ENCODE measurements at regions not wholly inside any gene's neighbourhood (a gene's known extent, or its start where the extent isn't known, plus 50 kb on each side); places are given as distances from the start of the nearest gene placed in this dataset.

- no peaks in the 10 kb centered on the region for H3K4me1 ChIP-seq (ENCODE audit: control insufficient read depth, insufficient read depth, low read length)
- no peak overlapping the region for H3K18ac ChIP-seq (ENCODE audit: low read depth, low read length)
- H4K20me1 ChIP-seq (ENCODE audit: insufficient read depth, low read length) = no peaks in the 10 kb centered on the region
- DNase-seq = no peak
- H3K9me1 ChIP-seq (ENCODE audit: insufficient read depth, low read length) = no peaks in the 10 kb centered on the region
- BruUV-seq (replicated peaks) = no TSS peak
- no peak for ATAC-seq (ENCODE audit: low read depth)
- no peak overlapping the region for H3K9ac ChIP-seq (ENCODE audit: low read depth, low read length)
- H4K91ac ChIP-seq (ENCODE audit: insufficient read depth, low read depth, low read length) = no peak overlapping the region
- no peak overlapping the region for H4K5ac ChIP-seq (ENCODE audit: low read depth, low read length)
- no peaks in the 10 kb centered on the region for H3K9me3 ChIP-seq (ENCODE audit: control insufficient read depth, insufficient read depth, low read length)
- H2BK15ac ChIP-seq (ENCODE audit: low read depth, low read length) = no peak overlapping the region
- H3K79me1 ChIP-seq (ENCODE audit: low read depth in 1 of 2, low read length in 2 of 2) = no peaks in the 10 kb centered on the region
- CTCF ChIA-PET = no interaction called here
- intact Hi-C loops (cut with micrococcal nuclease) = no loop called here
- no peak overlapping the region for H3K14ac ChIP-seq (replicated peaks; ENCODE audit: low read depth, low read length)
- H3K23ac ChIP-seq (ENCODE audit: low read depth, low read length) = no peak overlapping the region
- TF ChIP-seq SMC3 (IDR thresholded peaks at IDR 0.05; ENCODE audit: low read depth, low read length) (no peak), MXI1 (IDR thresholded peaks at IDR 0.05; ENCODE audit: borderline replicate concordance, low read depth, low read length) (no peak), MAFK (IDR thresholded peaks at IDR 0.05; ENCODE audit: low read depth, low read length) (no peak), MAZ (IDR thresholded peaks at IDR 0.05; ENCODE audit: borderline replicate concordance, low read depth, low read length) (no peak), CEBPB (IDR thresholded peaks at IDR 0.05; ENCODE audit: low read depth, low read length) (no peak), RAD21 (IDR thresholded peaks at IDR 0.05; ENCODE audit: low read length) (no peak), RFX5 (IDR thresholded peaks at IDR 0.05; ENCODE audit: low read depth, low read length) (no peak), ELK1 (IDR thresholded peaks at IDR 0.05; ENCODE audit: borderline replicate concordance, low read depth, low read length) (no peak), RCOR1 (IDR thresholded peaks at IDR 0.05; ENCODE audit: insufficient replicate concordance, low read length) (no peak), FOS (IDR thresholded peaks at IDR 0.05; ENCODE audit: low read depth, low read length) (no peak), NFE2L2 (IDR thresholded peaks at IDR 0.05; ENCODE audit: low read depth, low read length) (no peak)
- TF ChIP-seq, protein P1, sequence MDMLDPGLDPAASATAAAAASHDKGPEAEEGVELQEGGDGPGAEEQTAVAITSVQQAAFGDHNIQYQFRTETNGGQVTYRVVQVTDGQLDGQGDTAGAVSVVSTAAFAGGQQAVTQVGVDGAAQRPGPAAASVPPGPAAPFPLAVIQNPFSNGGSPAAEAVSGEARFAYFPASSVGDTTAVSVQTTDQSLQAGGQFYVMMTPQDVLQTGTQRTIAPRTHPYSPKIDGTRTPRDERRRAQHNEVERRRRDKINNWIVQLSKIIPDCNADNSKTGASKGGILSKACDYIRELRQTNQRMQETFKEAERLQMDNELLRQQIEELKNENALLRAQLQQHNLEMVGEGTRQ (IDR thresholded peaks at IDR 0.05; ENCODE audit: low read depth, low read length) = no peak
- no peak overlapping the region for H3K27ac ChIP-seq (ENCODE audit: insufficient read depth, low read length)
- no peak overlapping the region for H2AK9ac ChIP-seq (replicated peaks; ENCODE audit: low read depth, low read length, poor library complexity)
- no peak overlapping the region for H2BK5ac ChIP-seq (ENCODE audit: low read depth, low read length, poor library complexity, severe bottlenecking)
- H3K36me3 ChIP-seq (ENCODE audit: control insufficient read depth, insufficient read depth, low read length) = no peaks in the 10 kb centered on the region
- dilution Hi-C loops (cut with HindIII; ENCODE audit: low sequenced_read_pairs, unreplicated experiment) = no loop called here
- H3K56ac ChIP-seq (ENCODE audit: extremely low read depth, insufficient read depth, low read length) = no peak overlapping the region
- in situ Hi-C loops (cut with MboI; ENCODE audit: low sequenced_read_pairs) = no loop called here
- no peak overlapping the region for H3K4me2 ChIP-seq (ENCODE audit: low read depth, low read length)
- H2BK20ac ChIP-seq (ENCODE audit: low read depth, low read length) = no peak overlapping the region
- peak overlapping the region; percentile 32 for H2AFZ ChIP-seq (replicated peaks; ENCODE audit: low read length, poor library complexity)
- H3K4ac ChIP-seq (ENCODE audit: low read depth, low read length) = no peak overlapping the region
- H2AK5ac ChIP-seq (ENCODE audit: low read depth, low read length) = no peak overlapping the region
- H2BK120ac ChIP-seq (ENCODE audit: low read depth, low read length) = no peak overlapping the region
- 0 out of 2 replicates have a peak, but pooled peaks cover 2% of the 10 kb centered on the region for H3K27me3 ChIP-seq (ENCODE audit: control insufficient read depth, insufficient read depth, low read length)
- POLR2A ChIA-PET (ENCODE audit: unreplicated experiment) = no interaction called here
- no peak overlapping the region for H4K8ac ChIP-seq (ENCODE audit: low read depth in 2 of 2, low read length in 2 of 2)
- H3K4me3 ChIP-seq (ENCODE audit: insufficient read depth, low read depth, low read length) = no peak overlapping the region
- no CpG with 5 or more reads among the region's 4 CpGs for WGBS, 2 experiments (ENCODE audit: extremely low coverage in 2 of 2, insufficient read length in 1 of 2)
Measured at GRCh38 chr4:81375745-81376144, 96.0 kb downstream of the RASGEF1B start.
